HEK293 (cell line): ENCODE measurements at regions not wholly inside any gene's neighbourhood (a gene's known extent, or its start where the extent isn't known, plus 50 kb on each side); places are given as distances from the start of the nearest gene placed in this dataset.

Experiments
- CTCF ChIA-PET: fragments of 350-600 bp; formaldehyde crosslinking; extraction: SDS; loops from one replicate; lab custom pipeline; 2021; ENCODE audit warnings: antibody characterized with exemption; lab: Yijun Ruan, JAX
- POLR2A ChIA-PET: fragments of 300-600 bp; formaldehyde crosslinking; extraction: SDS; loops from one replicate; lab custom pipeline; 2020; ENCODE audit warnings: antibody characterized with exemption, inconsistent platforms; lab: Yijun Ruan, JAX
- H3K27ac ChIP-seq: fragments of 200-500 bp; sonication (Bioruptor generic); 2 replicates; pipeline ENCODE4 v1.5.1; 2014; ENCODE audit warnings: low read depth, low read length, control low read depth, inconsistent platforms; ENCODE audit errors: extremely low read depth
- H3K36me3 ChIP-seq, 2 experiments: fragments of 200-500 bp in 1 of 2; sonication (Bioruptor generic) in 1 of 2; 1 replicate in 1 of 2; 2 replicates in 1 of 2; pipeline ENCODE4 v1.5.1; 2014 to 2017; ENCODE audit warnings: inconsistent platforms in 2 of 2, low read length in 2 of 2; ENCODE audit not compliant: control insufficient read depth in 2 of 2, insufficient read depth in 1 of 2
- H3K4me1 ChIP-seq: fragments of 200-500 bp; sonication (Bioruptor generic); 2 replicates; pipeline ENCODE4 v1.5.1; 2014; ENCODE audit warnings: mild to moderate bottlenecking, low read length, inconsistent platforms; ENCODE audit not compliant: control insufficient read depth, insufficient read depth
- H3K4me3 ChIP-seq: 2 replicates; pipeline ENCODE4 v1.5.1; 2011; ENCODE audit warnings: low read depth, mild to moderate bottlenecking, control low read depth, low read length, moderate library complexity
- H3K9me3 ChIP-seq: fragments of 200-500 bp; sonication (Bioruptor generic); 2 replicates; pipeline ENCODE4 v1.5.1; 2014; ENCODE audit warnings: low read depth, low read length, inconsistent platforms; ENCODE audit not compliant: control insufficient read depth, insufficient read depth
- HOXC10 ChIP-seq: sonication (generic); formaldehyde crosslinking; IDR thresholded peaks from 2 replicates; pipeline ENCODE4 v1.8.1; 2023; ENCODE audit warnings: mild to moderate bottlenecking, missing genetic modification reagents
- ZBTB1 ChIP-seq: fragments of 450-650 bp; formaldehyde crosslinking; IDR thresholded peaks from 2 replicates; pipeline ENCODE4 v1.5.1; 2016; ENCODE audit warnings: missing biosample characterization, missing genetic modification characterization
- ZBTB17 ChIP-seq: fragments of 450-650 bp; formaldehyde crosslinking; IDR thresholded peaks from 2 replicates; pipeline ENCODE4 v1.5.1; 2016; ENCODE audit warnings: missing biosample characterization, missing genetic modification characterization
- ZBTB21 ChIP-seq: fragments of 450-650 bp; formaldehyde crosslinking; IDR thresholded peaks from 2 replicates; pipeline ENCODE4 v1.5.1; 2017; ENCODE audit warnings: missing biosample characterization, missing genetic modification characterization
- ZFHX2 ChIP-seq: fragments of 450-650 bp; formaldehyde crosslinking; conservative IDR thresholded peaks from 2 replicates; pipeline ENCODE4 v1.5.1; 2016; ENCODE audit warnings: missing biosample characterization, missing genetic modification characterization
- ZFP37 ChIP-seq: fragments of 450-650 bp; formaldehyde crosslinking; IDR thresholded peaks from 2 replicates; pipeline ENCODE4 v1.5.1; 2016; ENCODE audit warnings: missing biosample characterization, missing genetic modification characterization
- ZFP69B ChIP-seq: fragments of 450-650 bp; formaldehyde crosslinking; IDR thresholded peaks from 2 replicates; pipeline ENCODE4 v1.5.1; 2016; ENCODE audit warnings: missing biosample characterization, missing genetic modification characterization
- ZNF112 ChIP-seq: fragments of 450-650 bp; formaldehyde crosslinking; IDR thresholded peaks from 2 replicates; pipeline ENCODE4 v1.5.0; 2017; ENCODE audit warnings: missing biosample characterization, missing genetic modification characterization
- ZNF266 ChIP-seq: fragments of 450-650 bp; formaldehyde crosslinking; IDR thresholded peaks from 2 replicates; pipeline ENCODE4 v1.5.1; 2016; ENCODE audit warnings: missing biosample characterization, missing genetic modification characterization, low read depth
- ZNF311 ChIP-seq: fragments of 450-650 bp; formaldehyde crosslinking; IDR thresholded peaks from 2 replicates; pipeline ENCODE4 v1.5.1; 2017; ENCODE audit warnings: missing biosample characterization, missing genetic modification characterization, borderline replicate concordance
- ZNF335 ChIP-seq: fragments of 450-650 bp; formaldehyde crosslinking; conservative IDR thresholded peaks from 2 replicates; pipeline ENCODE4 v1.5.1; 2016; ENCODE audit warnings: missing biosample characterization, missing genetic modification characterization
- ZNF350 ChIP-seq: fragments of 450-650 bp; formaldehyde crosslinking; IDR thresholded peaks from 2 replicates; pipeline ENCODE4 v1.5.0; 2017; ENCODE audit warnings: missing biosample characterization, mild to moderate bottlenecking, missing genetic modification characterization
- ZNF354C ChIP-seq: fragments of 450-650 bp; formaldehyde crosslinking; IDR thresholded peaks from 2 replicates; pipeline ENCODE4 v1.5.1; 2016; ENCODE audit warnings: missing biosample characterization, missing genetic modification characterization, low read depth, borderline replicate concordance
- ZNF433 ChIP-seq: fragments of 450-650 bp; formaldehyde crosslinking; IDR thresholded peaks from 2 replicates; pipeline ENCODE4 v1.5.1; 2016; ENCODE audit warnings: missing biosample characterization, missing genetic modification characterization, low read depth
- TF ChIP-seq, protein P1 (sequence below): fragments of 450-650 bp; formaldehyde crosslinking; IDR thresholded peaks from 2 replicates; pipeline ENCODE4 v1.5.1; 2016; ENCODE audit warnings: missing biosample characterization, missing genetic modification characterization
- TF ChIP-seq, protein P2 (sequence below): fragments of 450-650 bp; formaldehyde crosslinking; IDR thresholded peaks from 2 replicates; pipeline ENCODE4 v1.5.1; 2016; ENCODE audit warnings: missing biosample characterization, missing genetic modification characterization, borderline replicate concordance
- TF ChIP-seq, protein P3 (sequence below): fragments of 450-650 bp; IDR thresholded peaks from 2 replicates; pipeline ENCODE4 v1.5.1; 2018; ENCODE audit warnings: missing biosample characterization, mild to moderate bottlenecking, missing genetic modification characterization

DNA sequence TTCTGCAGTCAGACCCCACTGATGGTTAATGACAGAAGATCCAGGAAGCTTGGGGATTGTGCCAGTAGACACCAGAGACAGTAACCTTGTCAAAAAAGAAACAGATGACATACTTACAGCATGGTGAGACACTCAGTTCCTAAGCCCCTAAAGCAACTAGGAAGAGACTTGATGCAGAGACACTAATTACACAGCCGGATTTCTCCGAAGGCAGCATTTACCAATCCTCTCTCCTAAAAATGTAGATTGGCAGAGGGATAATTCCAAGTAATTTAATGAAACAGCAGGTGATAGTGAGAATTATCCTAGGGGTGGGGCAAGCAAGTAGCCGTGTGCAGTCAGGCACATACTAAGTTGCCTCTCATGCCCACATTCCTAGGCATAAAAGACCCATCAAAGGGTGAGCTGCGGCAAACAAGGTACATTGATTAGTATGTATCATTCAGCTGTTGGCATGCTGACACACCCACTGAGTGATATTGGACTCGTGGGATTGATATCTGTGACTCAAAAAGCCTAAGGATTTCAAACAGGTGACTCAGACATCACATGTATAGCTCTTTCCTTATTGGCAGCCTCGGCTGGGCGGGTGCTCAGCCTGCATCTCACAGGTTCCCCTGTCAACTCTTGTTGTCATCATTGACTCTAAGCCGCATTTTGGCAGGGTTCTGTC is 296.7 kb upstream of the ATP5MC3 start:
- CTCF ChIA-PET, result interaction anchor here (0.6 to 0.7 kb wide), 2 partner anchors 9 to 37 kb away, joined by 3 read pairs; no protein-coding TSS in a partner anchor
- no peaks in the 10 kb centered on the region for H3K9me3 ChIP-seq
- POLR2A ChIA-PET, result no interaction called here

DNA sequence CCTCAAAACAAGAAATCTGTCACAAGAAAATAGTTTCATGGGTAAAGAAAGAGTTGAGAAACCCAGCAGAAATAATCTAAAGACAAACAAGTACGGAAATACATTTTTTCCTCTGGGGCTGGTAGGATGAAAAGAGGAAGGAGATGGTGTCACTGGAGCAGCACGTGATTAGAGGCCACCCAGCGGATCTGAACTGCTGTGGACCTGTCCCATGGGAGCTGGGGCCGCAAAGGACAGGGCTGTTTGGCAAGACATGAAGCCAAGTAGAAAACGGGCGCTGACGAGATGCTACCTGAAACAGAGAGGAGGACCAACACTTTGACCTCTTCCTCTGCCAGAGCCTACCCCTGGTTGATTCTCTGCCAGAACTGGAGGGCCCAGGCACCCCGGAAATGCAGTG is 295.4 kb upstream of the ATP5MC3 start:
- Histone ChIP-seq H3K9me3 (no peaks in the 10 kb centered on the region), H3K4me3 (no peak overlapping the region), H3K4me1 (no peaks in the 10 kb centered on the region), H3K36me3 (no peaks in the 10 kb centered on the region), H3K27ac (no peak overlapping the region)
- ChIA-PET CTCF (no interaction called here), POLR2A (no interaction called here)
- no peak for TF ChIP-seq ZNF112
- TF ChIP-seq HOXC10 (CRISPR knock-in tag), result no peak
- TF ChIP-seq, protein P1, sequence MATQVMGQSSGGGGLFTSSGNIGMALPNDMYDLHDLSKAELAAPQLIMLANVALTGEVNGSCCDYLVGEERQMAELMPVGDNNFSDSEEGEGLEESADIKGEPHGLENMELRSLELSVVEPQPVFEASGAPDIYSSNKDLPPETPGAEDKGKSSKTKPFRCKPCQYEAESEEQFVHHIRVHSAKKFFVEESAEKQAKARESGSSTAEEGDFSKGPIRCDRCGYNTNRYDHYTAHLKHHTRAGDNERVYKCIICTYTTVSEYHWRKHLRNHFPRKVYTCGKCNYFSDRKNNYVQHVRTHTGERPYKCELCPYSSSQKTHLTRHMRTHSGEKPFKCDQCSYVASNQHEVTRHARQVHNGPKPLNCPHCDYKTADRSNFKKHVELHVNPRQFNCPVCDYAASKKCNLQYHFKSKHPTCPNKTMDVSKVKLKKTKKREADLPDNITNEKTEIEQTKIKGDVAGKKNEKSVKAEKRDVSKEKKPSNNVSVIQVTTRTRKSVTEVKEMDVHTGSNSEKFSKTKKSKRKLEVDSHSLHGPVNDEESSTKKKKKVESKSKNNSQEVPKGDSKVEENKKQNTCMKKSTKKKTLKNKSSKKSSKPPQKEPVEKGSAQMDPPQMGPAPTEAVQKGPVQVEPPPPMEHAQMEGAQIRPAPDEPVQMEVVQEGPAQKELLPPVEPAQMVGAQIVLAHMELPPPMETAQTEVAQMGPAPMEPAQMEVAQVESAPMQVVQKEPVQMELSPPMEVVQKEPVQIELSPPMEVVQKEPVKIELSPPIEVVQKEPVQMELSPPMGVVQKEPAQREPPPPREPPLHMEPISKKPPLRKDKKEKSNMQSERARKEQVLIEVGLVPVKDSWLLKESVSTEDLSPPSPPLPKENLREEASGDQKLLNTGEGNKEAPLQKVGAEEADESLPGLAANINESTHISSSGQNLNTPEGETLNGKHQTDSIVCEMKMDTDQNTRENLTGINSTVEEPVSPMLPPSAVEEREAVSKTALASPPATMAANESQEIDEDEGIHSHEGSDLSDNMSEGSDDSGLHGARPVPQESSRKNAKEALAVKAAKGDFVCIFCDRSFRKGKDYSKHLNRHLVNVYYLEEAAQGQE (tag by site-specific recombination), result no peak

More for the DNA sequence above, 296.7 kb upstream of the ATP5MC3 start:
- Histone ChIP-seq H3K27ac (no peak overlapping the region), H3K4me3 (no peak overlapping the region), H3K4me1 (no peaks in the 10 kb centered on the region), H3K36me3 (no peaks in the 10 kb centered on the region)
- TF ChIP-seq ZFP69B (no peak), ZNF335 (tag by site-specific recombination) (0 out of 2 replicates have a peak, but pooled peaks have one; percentile 23)

DNA sequence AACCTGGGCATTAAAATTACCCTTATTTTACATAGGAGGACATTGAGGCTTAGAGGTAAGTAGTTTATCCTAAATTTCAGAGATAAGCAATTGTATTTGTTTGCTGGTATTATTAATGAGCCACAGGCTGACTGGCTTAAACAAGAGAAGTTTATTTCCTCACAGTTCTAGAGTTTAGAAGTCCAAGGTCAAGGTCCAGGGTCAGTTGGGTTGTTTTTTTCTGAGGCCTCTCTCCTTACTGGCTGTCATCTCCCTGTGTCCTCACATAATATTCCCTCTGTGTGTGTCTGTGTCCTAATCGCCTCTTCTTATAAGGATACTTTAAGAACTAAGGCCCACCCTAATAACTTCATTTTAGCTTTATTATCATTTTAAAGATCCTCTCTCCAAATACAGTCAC is 294.9 kb upstream of the ATP5MC3 start:
- TF ChIP-seq ZBTB21 (tag by site-specific recombination) (no peak), ZNF433 (tag by site-specific recombination) (no peak), ZNF311 (no peak), ZBTB1 (tag by site-specific recombination) (no peak)
- TF ChIP-seq, protein P2, sequence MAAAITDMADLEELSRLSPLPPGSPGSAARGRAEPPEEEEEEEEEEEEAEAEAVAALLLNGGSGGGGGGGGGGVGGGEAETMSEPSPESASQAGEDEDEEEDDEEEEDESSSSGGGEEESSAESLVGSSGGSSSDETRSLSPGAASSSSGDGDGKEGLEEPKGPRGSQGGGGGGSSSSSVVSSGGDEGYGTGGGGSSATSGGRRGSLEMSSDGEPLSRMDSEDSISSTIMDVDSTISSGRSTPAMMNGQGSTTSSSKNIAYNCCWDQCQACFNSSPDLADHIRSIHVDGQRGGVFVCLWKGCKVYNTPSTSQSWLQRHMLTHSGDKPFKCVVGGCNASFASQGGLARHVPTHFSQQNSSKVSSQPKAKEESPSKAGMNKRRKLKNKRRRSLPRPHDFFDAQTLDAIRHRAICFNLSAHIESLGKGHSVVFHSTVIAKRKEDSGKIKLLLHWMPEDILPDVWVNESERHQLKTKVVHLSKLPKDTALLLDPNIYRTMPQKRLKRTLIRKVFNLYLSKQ (tag by site-specific recombination), result no peak
- ChIA-PET POLR2A (no interaction called here), CTCF (interaction anchor here (0.5 kb wide), 1 partner anchor 84 kb away, joined by 5 read pairs; no protein-coding TSS in a partner anchor)
- no peaks in the 10 kb centered on the region for H3K4me1 ChIP-seq
- H3K27ac ChIP-seq, result no peak overlapping the region
- no peak overlapping the region for H3K4me3 ChIP-seq
- H3K9me3 ChIP-seq, result no peaks in the 10 kb centered on the region
- no peaks in the 10 kb centered on the region for H3K36me3 ChIP-seq

DNA sequence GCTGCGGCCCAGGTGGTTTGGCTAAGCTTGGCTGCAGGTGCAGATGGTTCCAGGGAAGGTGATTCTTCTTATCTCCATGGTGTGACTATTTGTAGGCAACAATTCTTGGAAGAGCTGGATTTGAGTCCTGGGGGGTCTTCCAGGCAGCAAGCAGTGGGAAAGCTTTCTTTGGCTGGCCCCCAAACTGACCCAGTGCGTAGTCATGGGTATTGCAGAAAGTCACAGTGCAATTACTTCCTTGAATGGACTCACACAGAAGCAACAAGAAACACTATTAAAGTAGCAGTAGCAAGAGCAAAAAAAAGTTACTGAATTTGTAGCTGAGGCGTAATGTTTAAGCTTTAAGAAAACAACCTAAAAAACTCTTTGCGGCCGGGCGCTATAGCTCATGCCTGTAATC is 293.6 kb upstream of the ATP5MC3 start:
- ChIA-PET CTCF (interaction anchor here (0.7 to 1.2 kb wide), 2 partner anchors 15 to 21 kb away, joined by 3 to 4 read pairs; no protein-coding TSS in a partner anchor), POLR2A (no interaction called here)
- TF ChIP-seq ZNF350 (tag by site-specific recombination) (no peak), ZNF266 (no peak), ZBTB17 (no peak), ZNF354C (no peak), ZFHX2 (tag by site-specific recombination) (no peak), ZFP37 (no peak)
- TF ChIP-seq, protein P3, sequence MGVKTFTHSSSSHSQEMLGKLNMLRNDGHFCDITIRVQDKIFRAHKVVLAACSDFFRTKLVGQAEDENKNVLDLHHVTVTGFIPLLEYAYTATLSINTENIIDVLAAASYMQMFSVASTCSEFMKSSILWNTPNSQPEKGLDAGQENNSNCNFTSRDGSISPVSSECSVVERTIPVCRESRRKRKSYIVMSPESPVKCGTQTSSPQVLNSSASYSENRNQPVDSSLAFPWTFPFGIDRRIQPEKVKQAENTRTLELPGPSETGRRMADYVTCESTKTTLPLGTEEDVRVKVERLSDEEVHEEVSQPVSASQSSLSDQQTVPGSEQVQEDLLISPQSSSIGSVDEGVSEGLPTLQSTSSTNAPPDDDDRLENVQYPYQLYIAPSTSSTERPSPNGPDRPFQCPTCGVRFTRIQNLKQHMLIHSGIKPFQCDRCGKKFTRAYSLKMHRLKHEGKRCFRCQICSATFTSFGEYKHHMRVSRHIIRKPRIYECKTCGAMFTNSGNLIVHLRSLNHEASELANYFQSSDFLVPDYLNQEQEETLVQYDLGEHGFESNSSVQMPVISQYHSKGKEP (tag by site-specific recombination), result no peak
- H3K9me3 ChIP-seq, result no peaks in the 10 kb centered on the region
- H3K4me3 ChIP-seq, result no peak overlapping the region
- no peaks in the 10 kb centered on the region for H3K36me3 ChIP-seq
- H3K4me1 ChIP-seq, result no peaks in the 10 kb centered on the region
- H3K27ac ChIP-seq, result no peak overlapping the region
